Esophagus squamous epithelium (tissue), 4 donors: ENCODE measurements at regions not wholly inside any gene's neighbourhood (a gene's known extent, or its start where the extent isn't known, plus 50 kb on each side); places are given as distances from the start of the nearest gene placed in this dataset.

Source experiments
- CTCF ChIP-seq, 6 experiments: fragments of 450-650 bp in 4 of 6; fragments of 200-600 bp in 2 of 6; sonication (generic) in 2 of 6; IDR thresholded peaks; one replicate each; pipeline ENCODE4 v1.5.1; 2016 to 2019; ENCODE audit warnings: antibody characterized with exemption in 6 of 6, mild to moderate bottlenecking in 4 of 6, moderate library complexity in 4 of 6
- POLR2A ChIP-seq, 4 donors: fragments of 450-650 bp; IDR thresholded peaks; one replicate each; pipeline ENCODE4 v1.6.1; 2017; ENCODE audit warnings: antibody characterized with exemption in 4 of 4, mild to moderate bottlenecking in 4 of 4, moderate library complexity in 3 of 4

GRCh38 chr15:70378126-70379031, 280.7 kb upstream of the TLE3 start:
- no peak for TF ChIP-seq CTCF (IDR thresholded peaks at IDR 0.05)
- no peak for TF ChIP-seq POLR2A (IDR thresholded peaks at IDR 0.05)
